SK-N-SH treated with all-trans-retinoic acid at 6 μM for 48 hours (cell line): ENCODE measurements at regions not wholly inside any gene's neighbourhood (a gene's known extent, or its start where the extent isn't known, plus 50 kb on each side); places are given as distances from the start of the nearest gene placed in this dataset.

Source experiments
- ATAC-seq: fragments of 200-7000 bp; cut with Tn5 transposase; 3 replicates; pipeline ENCODE4 v1.9.1; 2020; ENCODE audit warnings: mild to moderate bottlenecking, moderate library complexity
- ARNTL ChIP-seq: fragments of 450-650 bp; formaldehyde crosslinking; IDR thresholded peaks from 2 replicates; pipeline ENCODE4 v1.5.0; 2020; ENCODE audit warnings: low read depth, mild to moderate bottlenecking, moderate library complexity, borderline replicate concordance
- BACH2 ChIP-seq: fragments of 250-450 bp; sonication (Bioruptor Pico); IDR thresholded peaks from 2 replicates; pipeline ENCODE4 v1.9.0; 2021; ENCODE audit warnings: mild to moderate bottlenecking, borderline replicate concordance
- CSDC2 ChIP-seq: fragments of 250-450 bp; sonication (Bioruptor Pico); IDR thresholded peaks from 2 replicates; pipeline ENCODE4 v1.5.0; 2020; ENCODE audit warnings: mild to moderate bottlenecking, moderate library complexity
- GLIS3 ChIP-seq: fragments of 250-450 bp; sonication (Bioruptor Pico); IDR thresholded peaks from 2 replicates; pipeline ENCODE4 v1.5.0; 2020; ENCODE audit warnings: mild to moderate bottlenecking, moderate library complexity
- ISL1 ChIP-seq: fragments of 250-450 bp; sonication (Bioruptor Pico); IDR thresholded peaks from 2 replicates; pipeline ENCODE4 v2.1.2; 2022; ENCODE audit warnings: mild to moderate bottlenecking, moderate library complexity
- OSR1 ChIP-seq: fragments of 250-450 bp; sonication (Bioruptor Pico); IDR thresholded peaks from 2 replicates; pipeline ENCODE4 v1.8.0; 2022; ENCODE audit warnings: moderate library complexity, mild to moderate bottlenecking, inconsistent platforms
- PPARA ChIP-seq: fragments of 250-450 bp; sonication (Bioruptor Pico); IDR thresholded peaks from 2 replicates; pipeline ENCODE4 v1.5.0; 2020; ENCODE audit warnings: mild to moderate bottlenecking, borderline replicate concordance
- SNAI2 ChIP-seq: fragments of 250-450 bp; sonication (Bioruptor Pico); IDR thresholded peaks from 2 replicates; pipeline ENCODE4 v1.5.0; 2020; ENCODE audit warnings: mild to moderate bottlenecking, moderate library complexity
- TCF4 ChIP-seq: fragments of 250-450 bp; sonication (Bioruptor Pico); IDR thresholded peaks from 2 replicates; pipeline ENCODE4 v1.8.0; 2021; ENCODE audit warnings: mild to moderate bottlenecking, moderate library complexity, borderline replicate concordance
- TOX ChIP-seq: fragments of 250-450 bp; sonication (Bioruptor Pico); IDR thresholded peaks from 2 replicates; pipeline ENCODE4 v1.8.0; 2021; ENCODE audit warnings: mild to moderate bottlenecking, moderate library complexity, borderline replicate concordance
- ZC3H10 ChIP-seq: fragments of 250-450 bp; sonication (Bioruptor Pico); IDR thresholded peaks from 2 replicates; pipeline ENCODE4 v1.5.1; 2021; ENCODE audit warnings: mild to moderate bottlenecking, moderate library complexity
- ZFP3 ChIP-seq: fragments of 250-450 bp; sonication (Bioruptor Pico); IDR thresholded peaks from 2 replicates; pipeline ENCODE4 v1.5.0; 2020; ENCODE audit warnings: mild to moderate bottlenecking, moderate library complexity
- ZFP30 ChIP-seq: fragments of 450-650 bp; formaldehyde crosslinking; IDR thresholded peaks from 2 replicates; pipeline ENCODE4 v1.5.0; 2022; ENCODE audit warnings: mild to moderate bottlenecking, moderate library complexity
- ZNF70 ChIP-seq: fragments of 450-650 bp; formaldehyde crosslinking; IDR thresholded peaks from 2 replicates; pipeline ENCODE4 v1.5.0; 2020; ENCODE audit warnings: mild to moderate bottlenecking, moderate library complexity
- ZNF8 ChIP-seq: fragments of 450-650 bp; formaldehyde crosslinking; IDR thresholded peaks from 2 replicates; pipeline ENCODE4 v1.5.0; 2020; ENCODE audit warnings: mild to moderate bottlenecking, moderate library complexity
- TF ChIP-seq, protein P1 (sequence below): fragments of 250-450 bp; sonication (Bioruptor Pico); IDR thresholded peaks from 2 replicates; pipeline ENCODE4 v1.5.1; 2020; ENCODE audit warnings: low read depth, mild to moderate bottlenecking, moderate library complexity
- TF ChIP-seq, protein P2 (sequence below): fragments of 250-450 bp; sonication (Bioruptor Pico); IDR thresholded peaks from 2 replicates; pipeline ENCODE4 v1.5.0; 2020; ENCODE audit warnings: mild to moderate bottlenecking, moderate library complexity
- TF ChIP-seq, protein P3 (sequence below): fragments of 250-450 bp; sonication (Bioruptor Pico); IDR thresholded peaks from 2 replicates; pipeline ENCODE4 v1.8.0; 2021; ENCODE audit warnings: low read depth, mild to moderate bottlenecking, moderate library complexity, borderline replicate concordance
- TF ChIP-seq, protein P4 (sequence below): fragments of 250-450 bp; sonication (Bioruptor Pico); IDR thresholded peaks from 2 replicates; pipeline ENCODE4 v1.8.0; 2020; ENCODE audit warnings: mild to moderate bottlenecking, moderate library complexity, borderline replicate concordance

DNA sequence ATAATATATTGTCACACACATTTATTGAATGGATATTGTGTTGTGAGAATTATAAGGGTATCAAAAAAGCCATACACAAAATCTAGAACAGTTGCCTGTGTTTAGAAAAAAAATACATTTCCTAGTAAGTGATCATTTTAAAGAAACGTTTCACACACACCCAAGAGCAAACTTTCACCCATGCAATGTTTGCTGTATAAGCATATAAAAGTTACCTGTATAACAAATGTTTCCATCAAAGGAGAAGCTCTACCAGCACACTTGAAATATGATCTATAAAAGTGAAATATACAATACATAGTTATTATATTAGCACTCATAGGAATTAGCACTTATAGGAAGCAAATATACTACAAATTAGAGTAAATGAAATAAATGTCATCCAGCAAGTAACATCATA lies 1098.1 kb downstream of the NCAM2 start:
- ATAC-seq: no peak

DNA sequence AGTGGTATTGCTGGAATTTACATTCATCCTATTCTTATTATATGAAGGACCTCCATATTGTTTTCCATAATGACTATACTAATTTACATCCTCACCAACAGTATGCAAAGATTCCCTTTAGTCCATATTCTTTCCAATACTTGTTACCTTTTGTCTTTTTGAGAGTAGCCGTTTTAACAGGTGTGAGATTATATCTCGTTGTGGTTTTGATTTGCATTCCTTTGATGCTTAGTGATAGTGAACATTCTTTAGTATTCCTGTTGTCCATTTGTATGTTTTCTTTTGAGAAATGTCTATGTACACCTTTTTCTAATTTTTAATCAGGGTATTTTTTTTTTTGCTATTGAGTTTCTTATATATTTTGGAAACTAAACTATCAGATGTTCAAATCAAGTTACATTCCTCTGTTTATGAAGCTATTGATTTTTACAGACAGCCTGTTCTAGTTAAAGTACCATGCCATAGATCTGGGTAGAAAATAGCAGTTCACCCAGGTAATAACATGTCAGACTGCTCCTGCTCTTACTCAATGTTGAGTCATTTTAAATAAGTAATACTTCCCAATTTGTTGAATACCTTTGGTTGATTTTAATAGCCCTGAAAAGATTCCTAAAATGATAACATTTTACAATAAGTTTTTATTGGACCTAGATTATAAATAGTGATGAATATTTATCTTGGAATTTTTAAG lies 1108.7 kb downstream of the NCAM2 start:
- TF ChIP-seq ZNF8 (no peak), OSR1 (no peak), ZFP3 (CRISPR knock-in tag) (no peak), GLIS3 (CRISPR knock-in tag) (no peak), ZC3H10 (no peak)
- TF ChIP-seq, protein P1, sequence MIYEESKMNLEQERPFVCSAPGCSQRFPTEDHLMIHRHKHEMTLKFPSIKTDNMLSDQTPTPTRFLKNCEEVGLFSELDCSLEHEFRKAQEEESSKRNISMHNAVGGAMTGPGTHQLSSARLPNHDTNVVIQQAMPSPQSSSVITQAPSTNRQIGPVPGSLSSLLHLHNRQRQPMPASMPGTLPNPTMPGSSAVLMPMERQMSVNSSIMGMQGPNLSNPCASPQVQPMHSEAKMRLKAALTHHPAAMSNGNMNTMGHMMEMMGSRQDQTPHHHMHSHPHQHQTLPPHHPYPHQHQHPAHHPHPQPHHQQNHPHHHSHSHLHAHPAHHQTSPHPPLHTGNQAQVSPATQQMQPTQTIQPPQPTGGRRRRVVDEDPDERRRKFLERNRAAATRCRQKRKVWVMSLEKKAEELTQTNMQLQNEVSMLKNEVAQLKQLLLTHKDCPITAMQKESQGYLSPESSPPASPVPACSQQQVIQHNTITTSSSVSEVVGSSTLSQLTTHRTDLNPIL (CRISPR knock-in tag): no peak
- TF ChIP-seq, protein P2, sequence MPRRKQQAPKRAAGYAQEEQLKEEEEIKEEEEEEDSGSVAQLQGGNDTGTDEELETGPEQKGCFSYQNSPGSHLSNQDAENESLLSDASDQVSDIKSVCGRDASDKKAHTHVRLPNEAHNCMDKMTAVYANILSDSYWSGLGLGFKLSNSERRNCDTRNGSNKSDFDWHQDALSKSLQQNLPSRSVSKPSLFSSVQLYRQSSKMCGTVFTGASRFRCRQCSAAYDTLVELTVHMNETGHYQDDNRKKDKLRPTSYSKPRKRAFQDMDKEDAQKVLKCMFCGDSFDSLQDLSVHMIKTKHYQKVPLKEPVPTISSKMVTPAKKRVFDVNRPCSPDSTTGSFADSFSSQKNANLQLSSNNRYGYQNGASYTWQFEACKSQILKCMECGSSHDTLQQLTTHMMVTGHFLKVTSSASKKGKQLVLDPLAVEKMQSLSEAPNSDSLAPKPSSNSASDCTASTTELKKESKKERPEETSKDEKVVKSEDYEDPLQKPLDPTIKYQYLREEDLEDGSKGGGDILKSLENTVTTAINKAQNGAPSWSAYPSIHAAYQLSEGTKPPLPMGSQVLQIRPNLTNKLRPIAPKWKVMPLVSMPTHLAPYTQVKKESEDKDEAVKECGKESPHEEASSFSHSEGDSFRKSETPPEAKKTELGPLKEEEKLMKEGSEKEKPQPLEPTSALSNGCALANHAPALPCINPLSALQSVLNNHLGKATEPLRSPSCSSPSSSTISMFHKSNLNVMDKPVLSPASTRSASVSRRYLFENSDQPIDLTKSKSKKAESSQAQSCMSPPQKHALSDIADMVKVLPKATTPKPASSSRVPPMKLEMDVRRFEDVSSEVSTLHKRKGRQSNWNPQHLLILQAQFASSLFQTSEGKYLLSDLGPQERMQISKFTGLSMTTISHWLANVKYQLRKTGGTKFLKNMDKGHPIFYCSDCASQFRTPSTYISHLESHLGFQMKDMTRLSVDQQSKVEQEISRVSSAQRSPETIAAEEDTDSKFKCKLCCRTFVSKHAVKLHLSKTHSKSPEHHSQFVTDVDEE: no peak
- ATAC-seq: no peak

More for the DNA sequence above, 1098.1 kb downstream of the NCAM2 start:
- TF ChIP-seq BACH2 (CRISPR knock-in tag) (no peak), ISL1 (CRISPR knock-in tag) (no peak), OSR1 (no peak), ZNF8 (no peak), ARNTL (CRISPR knock-in tag) (no peak), ZC3H10 (no peak), ZFP30 (CRISPR knock-in tag) (no peak)
- TF ChIP-seq, protein P3, sequence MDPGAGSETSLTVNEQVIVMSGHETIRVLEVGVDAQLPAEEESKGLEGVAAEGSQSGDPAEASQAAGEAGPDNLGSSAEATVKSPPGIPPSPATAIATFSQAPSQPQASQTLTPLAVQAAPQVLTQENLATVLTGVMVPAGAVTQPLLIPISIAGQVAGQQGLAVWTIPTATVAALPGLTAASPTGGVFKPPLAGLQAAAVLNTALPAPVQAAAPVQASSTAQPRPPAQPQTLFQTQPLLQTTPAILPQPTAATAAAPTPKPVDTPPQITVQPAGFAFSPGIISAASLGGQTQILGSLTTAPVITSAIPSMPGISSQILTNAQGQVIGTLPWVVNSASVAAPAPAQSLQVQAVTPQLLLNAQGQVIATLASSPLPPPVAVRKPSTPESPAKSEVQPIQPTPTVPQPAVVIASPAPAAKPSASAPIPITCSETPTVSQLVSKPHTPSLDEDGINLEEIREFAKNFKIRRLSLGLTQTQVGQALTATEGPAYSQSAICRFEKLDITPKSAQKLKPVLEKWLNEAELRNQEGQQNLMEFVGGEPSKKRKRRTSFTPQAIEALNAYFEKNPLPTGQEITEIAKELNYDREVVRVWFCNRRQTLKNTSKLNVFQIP (CRISPR knock-in tag): no peak

DNA sequence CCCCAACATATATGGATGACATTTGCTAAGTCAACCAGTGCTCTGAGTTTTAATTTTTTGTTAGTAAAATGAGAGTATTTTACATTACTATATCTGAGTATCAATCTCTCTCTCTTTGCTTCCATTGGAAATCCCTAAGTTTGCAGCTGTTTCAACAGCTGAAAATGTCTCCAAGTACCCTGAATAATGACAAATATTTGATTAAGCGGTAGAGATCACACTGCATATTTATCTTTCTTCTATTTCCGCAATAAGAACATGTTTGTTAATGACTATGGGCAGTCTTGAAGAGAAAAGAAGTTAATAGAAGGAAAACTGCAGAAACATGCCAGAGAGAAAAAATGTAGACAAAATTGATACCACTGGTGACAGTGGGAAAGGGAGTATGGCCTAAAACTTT lies 1117.5 kb downstream of the NCAM2 start:
- no peak for ATAC-seq
- TF ChIP-seq, protein P1 (CRISPR knock-in tag): no peak
- TF ChIP-seq ISL1 (CRISPR knock-in tag): no peak

DNA sequence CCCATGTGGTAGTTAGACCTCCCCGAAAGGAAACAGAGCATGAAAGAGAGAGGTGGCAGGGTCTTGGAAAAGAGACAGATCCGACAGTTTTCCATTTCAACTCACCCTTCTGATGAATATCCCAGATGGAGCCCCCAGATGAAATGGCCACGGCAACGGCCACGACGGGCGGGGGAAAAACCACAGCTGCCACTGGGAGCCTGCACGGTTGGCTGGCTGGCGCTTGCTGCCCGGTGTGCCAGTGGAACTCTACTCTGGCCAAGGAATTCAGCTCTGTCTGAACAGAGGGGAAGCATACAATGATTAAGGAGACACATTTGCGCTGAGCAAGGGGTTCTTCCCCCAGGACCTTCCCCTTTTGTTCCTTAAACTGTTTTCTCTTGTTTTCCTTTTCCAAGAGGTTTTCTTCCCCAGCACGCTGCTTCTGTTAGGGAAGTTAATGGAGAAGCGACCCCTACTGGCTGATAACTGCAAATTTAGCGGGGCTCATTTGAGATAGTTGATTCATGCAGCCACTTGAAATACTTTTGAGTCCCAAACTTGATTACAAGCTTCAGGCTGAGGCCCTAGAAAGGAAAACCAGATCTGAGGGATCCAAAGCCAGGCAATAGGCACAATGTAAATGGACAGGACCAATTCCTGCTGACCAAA lies 1122.5 kb downstream of the NCAM2 start:
- TF ChIP-seq TOX (CRISPR knock-in tag) (no peak), GLIS3 (CRISPR knock-in tag) (no peak), ZNF8 (no peak), PPARA (CRISPR knock-in tag) (no peak), ZNF70 (CRISPR knock-in tag) (no peak), OSR1 (no peak), SNAI2 (CRISPR knock-in tag) (no peak), ZC3H10 (no peak), CSDC2 (CRISPR knock-in tag) (no peak), BACH2 (CRISPR knock-in tag) (no peak), TCF4 (no peak)
- TF ChIP-seq, protein P4, sequence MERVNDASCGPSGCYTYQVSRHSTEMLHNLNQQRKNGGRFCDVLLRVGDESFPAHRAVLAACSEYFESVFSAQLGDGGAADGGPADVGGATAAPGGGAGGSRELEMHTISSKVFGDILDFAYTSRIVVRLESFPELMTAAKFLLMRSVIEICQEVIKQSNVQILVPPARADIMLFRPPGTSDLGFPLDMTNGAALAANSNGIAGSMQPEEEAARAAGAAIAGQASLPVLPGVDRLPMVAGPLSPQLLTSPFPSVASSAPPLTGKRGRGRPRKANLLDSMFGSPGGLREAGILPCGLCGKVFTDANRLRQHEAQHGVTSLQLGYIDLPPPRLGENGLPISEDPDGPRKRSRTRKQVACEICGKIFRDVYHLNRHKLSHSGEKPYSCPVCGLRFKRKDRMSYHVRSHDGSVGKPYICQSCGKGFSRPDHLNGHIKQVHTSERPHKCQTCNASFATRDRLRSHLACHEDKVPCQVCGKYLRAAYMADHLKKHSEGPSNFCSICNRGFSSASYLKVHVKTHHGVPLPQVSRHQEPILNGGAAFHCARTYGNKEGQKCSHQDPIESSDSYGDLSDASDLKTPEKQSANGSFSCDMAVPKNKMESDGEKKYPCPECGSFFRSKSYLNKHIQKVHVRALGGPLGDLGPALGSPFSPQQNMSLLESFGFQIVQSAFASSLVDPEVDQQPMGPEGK (CRISPR knock-in tag): no peak
- TF ChIP-seq, protein P1 (CRISPR knock-in tag): no peak
- no peak for ATAC-seq
